Adipose tissue (tissue), 3 donors: ENCODE measurements at regions not wholly inside any gene's neighbourhood (a gene's known extent, or its start where the extent isn't known, plus 50 kb on each side); places are given as distances from the start of the nearest gene placed in this dataset.

Source experiments
- H3K27ac ChIP-seq: one replicate; pipeline ENCODE4 v1.5.1; 2013; ENCODE audit warnings: low read depth, low read length
- WGBS, 3 donors: extraction: QIAGEN DNeasy Blood & Tissue Kit; methylation state at CpG; one replicate each; pipeline ENCODE4 v1.1.7; 2013; 5-methylcytosine and 5-hydroxymethylcytosine counted together
- donor health status: healthy with polysubstance abuse.
- donor health status: Bipolar disorder and iron deficiency.
- donor health status: healthy.

- no peak overlapping the region for H3K27ac ChIP-seq
- 31 to 82% (median 76%) methylated on average over 13 of the region's 13 CpGs for WGBS, 3 donors
Measured at GRCh38 chr21:41673596-41674335, 93.1 kb downstream of the RIPK4 start.

GRCh38 chr21:41673071-41673470, 93.8 kb downstream of the RIPK4 start:
- 78 to 89% (median 81%) methylated on average over 18 of the region's 18 CpGs for WGBS, 3 donors
- H3K27ac ChIP-seq = no peak overlapping the region

DNA sequence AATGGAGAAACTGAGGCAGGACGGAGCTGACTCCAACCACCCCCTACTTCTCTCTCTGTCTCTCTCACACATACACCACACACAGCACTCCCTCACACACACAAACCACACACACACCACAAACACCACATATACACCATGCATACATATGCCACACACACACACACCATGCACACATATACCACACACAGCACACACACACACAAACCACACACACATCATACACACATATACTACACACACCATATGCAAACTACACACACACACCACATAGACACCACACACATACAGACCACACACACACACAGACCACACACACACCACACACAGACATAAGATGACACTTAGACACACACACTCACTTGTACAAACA, 94.3 kb downstream of the RIPK4 start:
- no peak overlapping the region for H3K27ac ChIP-seq
- WGBS, 3 donors = 71 to 78% (median 77%) methylated on average over 1 of the region's 1 CpG

DNA sequence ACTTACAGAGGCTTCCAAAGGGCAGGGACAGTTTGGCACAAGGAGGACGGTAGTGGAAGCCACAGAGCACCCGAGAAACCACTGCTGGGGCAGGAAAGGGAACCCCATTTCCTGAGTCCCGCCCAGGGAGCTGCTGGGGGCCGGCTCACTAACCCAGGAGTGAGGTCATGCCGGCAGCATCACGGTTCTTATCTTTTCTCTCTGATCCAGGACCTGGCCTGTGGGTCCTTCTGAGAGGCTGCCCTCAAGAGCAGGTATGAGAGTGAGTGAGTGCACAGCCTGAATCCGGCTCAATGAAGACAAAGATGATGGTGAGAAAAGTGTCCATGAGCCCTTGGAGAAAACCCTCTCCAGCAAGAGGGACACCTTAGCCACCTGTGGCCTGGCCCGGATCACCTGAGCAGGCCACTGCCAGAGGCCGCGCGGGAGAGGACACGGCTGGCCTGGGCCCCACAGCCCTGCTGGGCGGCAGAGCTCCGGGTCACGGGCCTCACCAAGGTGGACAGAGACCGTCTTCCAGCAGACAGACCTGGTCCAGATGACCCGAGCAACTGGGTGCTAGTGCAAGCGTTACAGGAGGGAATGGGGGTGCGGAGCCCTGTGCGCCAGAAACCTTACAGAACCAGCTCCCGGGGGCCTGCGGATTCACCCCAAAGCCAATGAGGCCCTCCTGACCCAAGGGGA, 94.9 kb downstream of the RIPK4 start:
- 67 to 85% (median 77%) methylated on average over 22 of the region's 22 CpGs for WGBS, 3 donors
- H3K27ac ChIP-seq = no peak overlapping the region

DNA sequence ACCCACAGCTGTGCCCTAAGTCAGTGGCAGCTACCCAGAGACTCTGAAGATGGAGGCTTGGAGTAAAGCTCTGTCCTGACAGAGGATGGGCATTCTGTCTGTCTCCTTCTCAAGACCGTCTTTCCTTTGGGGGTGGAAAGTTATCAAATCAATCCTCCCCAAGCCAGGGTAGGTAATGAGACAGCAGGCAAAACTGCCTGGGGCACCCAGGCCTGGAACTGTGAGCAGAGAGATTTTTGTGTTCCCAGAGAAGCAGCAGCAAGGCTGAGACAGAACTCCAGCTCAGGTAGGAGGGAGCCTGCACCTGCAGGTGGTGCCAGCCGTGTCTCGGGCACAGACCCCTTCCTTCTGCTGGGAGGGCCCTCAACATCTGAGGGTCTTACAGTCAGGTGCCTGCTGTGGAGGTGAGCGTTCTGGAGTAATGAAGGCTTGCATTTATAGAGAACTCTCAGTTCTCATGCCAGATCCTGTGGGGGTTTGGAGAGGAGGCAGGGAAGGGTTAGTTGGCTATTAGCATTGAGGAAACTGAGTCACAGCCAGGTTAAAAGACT, 95.6 kb downstream of the RIPK4 start:
- H3K27ac ChIP-seq = no peak overlapping the region
- 80 to 92% (median 84%) methylated on average over 4 of the region's 4 CpGs for WGBS, 3 donors

GRCh38 chr21:41670056-41670805, 96.6 kb downstream of the RIPK4 start:
- no peak overlapping the region for H3K27ac ChIP-seq
- 85 to 92% (median 89%) methylated on average over 28 of the region's 28 CpGs for WGBS, 3 donors

DNA sequence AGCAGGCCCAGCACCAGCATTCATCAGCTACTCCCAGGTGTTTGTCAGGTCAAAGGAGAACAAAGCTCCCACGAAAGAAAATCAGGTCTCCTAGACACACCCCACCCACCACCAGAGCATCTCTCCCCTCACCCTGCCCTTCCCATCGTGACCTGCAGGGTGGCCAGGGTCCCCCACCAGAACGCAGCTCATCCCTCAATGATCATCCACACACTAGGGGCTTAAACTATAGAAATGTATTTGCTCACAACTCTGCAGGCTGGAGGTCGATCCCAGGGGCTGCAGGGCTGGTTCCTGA, 97.4 kb downstream of the RIPK4 start:
- H3K27ac ChIP-seq = no peak overlapping the region
- WGBS, 3 donors = 69 to 80% (median 70%) methylated on average over 4 of the region's 4 CpGs

DNA sequence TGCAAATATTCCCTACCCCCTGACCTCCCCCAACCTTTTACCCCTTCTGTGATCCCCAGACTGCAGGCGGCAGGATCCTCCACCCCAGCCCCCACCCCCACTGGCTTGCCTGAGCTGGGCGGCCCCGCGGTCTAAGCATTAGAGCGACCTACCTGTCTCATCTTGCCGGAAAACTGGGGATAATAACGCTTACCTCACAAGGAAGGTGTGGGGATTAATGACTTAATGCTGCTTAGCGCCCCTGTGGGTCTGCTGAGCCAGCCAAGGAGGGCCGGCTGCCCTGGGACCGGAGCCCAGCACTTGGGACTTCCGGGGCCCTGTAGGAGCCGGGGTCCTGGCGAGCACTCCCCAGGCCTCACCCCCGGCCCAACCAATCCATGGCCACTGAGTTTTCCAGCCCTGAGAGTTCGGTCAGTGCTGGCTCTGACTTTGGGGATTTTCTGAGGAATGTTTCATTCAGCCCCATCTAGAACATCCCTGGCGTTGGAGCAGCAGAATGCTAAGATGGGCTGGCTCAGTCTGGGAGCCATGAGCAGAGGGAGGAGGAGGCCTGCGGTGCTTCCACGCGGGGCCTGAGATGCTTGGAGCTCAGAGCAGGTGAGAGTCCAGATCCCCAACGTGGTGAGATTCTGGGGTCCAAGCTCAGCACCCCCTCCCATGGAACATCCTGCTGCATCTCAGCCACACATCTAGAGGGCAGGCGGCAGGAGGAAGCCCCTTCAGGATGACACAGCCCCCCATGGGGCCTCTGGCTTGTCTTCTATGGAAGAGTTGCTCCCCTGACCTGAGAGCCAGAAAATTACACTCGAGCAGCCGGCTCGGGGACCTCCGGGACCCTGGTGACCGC, 97.9 kb downstream of the RIPK4 start:
- WGBS, 3 donors = 83 to 90% (median 86%) methylated on average over 25 to 26 of the region's 26 CpGs

GRCh38 chr21:41668051-41668541, 98.8 kb downstream of the RIPK4 start:
- 92 to 95% (median 92%) methylated on average over 11 of the region's 11 CpGs for WGBS, 3 donors
- H3K27ac ChIP-seq = no peak overlapping the region

More for the DNA sequence above, 97.9 kb downstream of the RIPK4 start:
- no peak overlapping the region for H3K27ac ChIP-seq

- no peak overlapping the region for H3K27ac ChIP-seq
- WGBS, 3 donors = 78 to 90% (median 81%) methylated on average over 3 of the region's 3 CpGs
Measured at GRCh38 chr21:41667136-41667535, 99.7 kb downstream of the RIPK4 start.

DNA sequence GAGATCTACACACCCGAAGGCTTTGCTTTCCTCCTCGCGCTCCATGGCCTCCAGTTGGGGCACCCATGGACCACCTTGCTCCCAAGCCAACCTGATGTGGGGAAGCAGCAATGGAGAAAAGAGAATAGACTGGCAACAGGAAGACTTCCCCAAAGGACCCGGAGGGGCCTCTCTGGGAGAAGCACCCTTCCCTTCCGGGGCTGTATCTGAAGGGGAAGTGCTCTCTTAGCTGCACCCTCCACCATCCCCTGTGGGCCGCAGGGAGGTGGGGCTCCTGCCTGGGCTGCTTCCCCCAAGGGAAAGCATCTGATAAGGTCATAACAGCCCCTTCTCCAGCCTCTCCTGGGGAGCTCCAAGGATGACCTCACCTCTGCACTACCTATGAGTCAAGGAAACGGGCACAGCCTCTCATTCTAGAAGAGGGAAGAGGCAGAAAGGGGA, 100.2 kb downstream of the RIPK4 start:
- H3K27ac ChIP-seq = no peak overlapping the region
- WGBS, 3 donors = 64 to 80% (median 69%) methylated on average over 7 of the region's 7 CpGs

DNA sequence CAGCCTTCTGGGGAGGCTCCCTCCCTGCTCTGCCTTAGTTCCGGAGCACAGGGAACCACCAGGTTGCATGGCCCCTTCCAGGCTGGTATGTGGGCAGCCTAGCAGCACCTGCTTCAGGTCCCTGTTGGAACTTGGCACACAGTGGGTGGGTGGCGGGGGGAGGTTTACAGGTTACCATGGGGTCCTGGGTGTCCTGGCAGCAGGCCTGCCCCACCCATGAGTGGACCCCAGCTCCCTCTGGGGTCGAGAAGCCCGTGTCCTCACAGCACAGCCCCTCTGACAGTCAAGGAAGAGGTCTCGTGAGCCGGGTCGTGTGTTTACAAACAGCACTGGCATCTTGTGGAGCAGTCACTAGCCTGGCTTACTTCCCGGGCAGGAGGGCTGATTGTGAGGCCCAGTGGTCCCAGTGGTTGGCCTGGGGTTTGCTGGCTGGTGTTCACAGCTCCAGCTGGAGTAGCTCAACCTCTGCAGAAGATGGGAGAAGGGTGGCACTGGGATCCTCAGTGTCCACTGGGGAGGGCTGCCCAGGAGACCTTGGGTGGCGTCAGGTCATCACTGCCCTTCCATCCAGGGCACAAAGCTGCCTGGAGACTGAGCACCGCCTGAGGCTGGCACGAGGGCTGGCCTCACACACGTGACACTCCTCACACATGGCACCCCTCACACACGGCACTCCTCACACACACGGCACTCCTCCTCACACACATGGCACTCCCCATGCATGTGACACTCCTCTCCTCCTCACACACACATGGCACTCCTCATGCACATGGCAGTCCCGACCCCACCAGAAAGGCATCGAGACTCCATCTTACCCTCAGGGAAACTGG, 100.9 kb downstream of the RIPK4 start:
- no peak overlapping the region for H3K27ac ChIP-seq
- WGBS, 3 donors = 84 to 89% (median 88%) methylated on average over 16 of the region's 16 CpGs

DNA sequence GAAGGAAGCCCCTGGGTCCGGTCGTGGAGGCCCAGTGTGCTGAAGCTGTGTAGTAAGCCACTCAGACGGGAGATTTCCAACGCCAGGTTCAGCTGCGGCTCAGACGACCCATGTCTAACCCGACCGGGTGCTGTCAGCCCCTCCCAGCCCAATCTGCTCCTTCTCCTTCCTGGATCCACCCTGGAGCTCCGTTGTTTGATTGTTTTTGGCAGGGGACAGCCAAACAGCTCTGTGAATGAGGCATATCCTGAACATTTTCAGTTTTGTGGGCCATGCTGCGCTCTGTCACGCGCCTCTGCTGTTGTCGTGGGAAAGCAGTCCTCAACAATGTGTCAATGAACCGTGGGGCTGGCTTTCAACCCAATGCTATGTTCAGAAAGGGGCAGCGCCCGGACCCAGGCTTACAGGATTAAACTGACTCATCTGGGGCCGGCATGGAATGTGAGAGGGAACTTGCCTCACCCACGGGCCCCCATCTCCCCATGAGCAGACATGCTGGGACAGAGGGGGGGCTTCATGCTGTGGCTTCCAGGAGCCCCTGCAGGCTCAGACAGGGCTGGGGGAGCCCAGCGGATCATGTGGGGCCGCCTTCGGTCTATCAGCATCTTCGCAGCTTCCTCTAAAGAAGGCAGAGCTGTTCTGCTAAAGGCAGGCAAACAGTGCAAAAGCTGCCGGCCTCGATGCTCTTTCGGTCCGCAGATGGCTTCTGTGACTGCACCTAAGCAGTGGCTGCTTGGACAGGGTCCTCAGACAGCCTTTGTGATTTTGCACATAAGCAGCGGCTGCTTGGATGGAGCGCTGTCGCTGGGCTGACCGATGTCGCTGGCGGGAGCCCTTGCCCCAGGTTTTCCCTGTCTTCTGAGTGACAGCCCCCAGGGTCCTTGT, 101.7 kb downstream of the RIPK4 start:
- WGBS, 3 donors = 63 to 83% (median 72%) methylated on average over 32 of the region's 32 CpGs
- no peak overlapping the region for H3K27ac ChIP-seq

DNA sequence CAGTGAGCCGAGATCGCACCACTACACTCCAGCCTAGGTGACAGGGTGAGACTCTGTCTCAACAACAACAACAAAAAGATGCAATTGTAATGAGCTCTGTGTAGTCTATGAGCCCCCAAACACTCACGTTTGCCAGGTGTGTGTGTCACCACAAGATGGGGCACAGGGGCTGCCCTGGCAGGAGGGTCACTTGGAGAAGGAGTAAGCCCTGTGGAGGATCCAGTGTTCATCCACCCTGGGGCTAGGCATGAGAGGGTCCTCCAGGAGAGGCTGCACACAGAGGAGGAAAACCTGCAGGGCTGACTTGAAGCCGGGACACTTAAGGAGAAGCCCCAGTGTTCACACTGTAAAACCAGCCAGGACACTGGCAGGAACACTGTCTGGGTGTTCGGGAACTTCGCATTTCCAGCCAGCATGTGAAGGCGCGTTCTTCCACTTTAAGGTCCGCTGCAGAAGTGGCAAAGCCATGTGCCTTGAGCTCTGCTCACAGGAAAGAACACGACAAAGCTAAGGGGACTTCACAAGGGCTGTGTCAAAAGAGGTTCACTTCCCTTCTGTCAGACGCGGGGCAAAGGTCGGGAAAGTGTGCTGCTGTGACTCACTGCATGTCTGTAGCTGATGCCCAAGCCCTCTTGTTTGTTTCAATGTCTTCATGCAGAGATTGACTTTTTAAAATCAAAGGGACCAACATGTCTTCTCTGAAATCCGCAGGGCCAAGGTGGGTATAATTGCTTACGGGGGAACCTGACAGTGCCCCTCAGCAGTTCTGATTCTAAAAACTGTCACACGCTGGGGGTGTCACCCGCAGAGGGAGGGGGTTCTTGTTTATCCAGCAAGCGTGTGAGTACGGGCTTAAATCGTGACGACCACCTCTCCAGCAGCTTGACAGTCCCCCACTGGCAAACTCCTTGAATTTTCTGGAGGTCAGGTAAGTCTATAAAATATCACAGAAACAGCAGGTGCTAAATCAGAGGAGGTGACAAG, 102.8 kb downstream of the RIPK4 start:
- WGBS, 3 donors = 74 to 78% (median 77%) methylated on average over 21 of the region's 21 CpGs
- H3K27ac ChIP-seq = no peak overlapping the region

DNA sequence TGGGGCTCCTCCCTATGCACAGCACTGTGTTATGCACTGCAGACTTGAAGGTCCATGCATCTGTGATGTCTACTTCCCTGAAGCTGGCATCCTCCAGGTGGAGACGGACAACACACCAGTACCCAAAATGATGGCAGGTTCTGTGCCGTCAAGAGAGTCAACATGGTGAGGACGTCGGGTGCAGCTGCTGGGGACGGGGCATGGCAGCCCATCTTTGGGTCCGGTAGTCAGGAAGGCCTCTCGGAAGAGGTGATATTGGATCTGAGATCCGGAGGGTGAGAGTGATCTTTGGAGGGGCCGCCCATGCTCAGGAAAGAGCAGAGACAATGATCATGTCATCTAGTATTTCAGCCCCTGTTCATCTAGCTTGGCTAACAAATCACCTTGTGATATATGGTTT, 104.1 kb downstream of the RIPK4 start:
- WGBS, 3 donors = 91 to 94% (median 92%) methylated on average over 9 of the region's 9 CpGs
- H3K27ac ChIP-seq = no peak overlapping the region
